ENCODE measurements at regions not wholly inside any gene's neighbourhood (a gene's known extent, or its start where the extent isn't known, plus 50 kb on each side); places are given as distances from the start of the nearest gene placed in this dataset.
"Not testable (repeated sequence)": the region's sequence is repeated elsewhere in the genome, so short reads cannot be mapped to it uniquely, and the experiment has no call there.

DNA sequence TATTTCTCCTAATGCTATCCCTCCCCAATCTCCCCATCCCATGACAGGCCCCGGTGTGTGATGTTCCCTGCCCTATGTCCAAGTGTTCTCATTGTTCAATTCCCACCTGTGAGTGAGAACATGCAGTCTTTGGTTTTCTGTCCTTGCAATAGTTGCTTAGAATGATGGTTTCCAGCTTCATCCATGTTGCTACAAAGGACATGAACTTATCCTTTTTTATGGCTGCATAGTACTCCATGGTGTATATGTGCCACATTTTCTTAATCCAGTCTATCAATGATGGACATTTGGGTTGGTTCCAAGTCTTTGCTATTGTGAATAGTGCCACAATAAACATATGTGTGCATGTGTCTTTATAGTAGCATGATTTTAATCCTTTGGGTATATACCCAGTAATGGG lies 51.3 kb upstream of the RIOK2 start:
- H3K4me2 ChIP-seq; DNase-seq (ENCODE audit: low spot score); H3K79me2 ChIP-seq; H3K4me1 ChIP-seq (ENCODE audit: insufficient read depth); H3K4me3 ChIP-seq; H3K36me3 ChIP-seq (replicated peaks; ENCODE audit: insufficient read depth, low read depth); H4K20me1 ChIP-seq (ENCODE audit: insufficient read depth, poor library complexity, severe bottlenecking); H3K9me2 ChIP-seq (replicated peaks; ENCODE audit: insufficient read depth); H3K9me3 ChIP-seq (ENCODE audit: low read depth); H2AFZ ChIP-seq; H3K27ac ChIP-seq; H3K27me3 ChIP-seq: not testable (repeated sequence)
- 91% methylated on average over 1 of the region's 1 CpG for WGBS (ENCODE audit: low lambda C conversion rate, missing lambda C conversion rate)

DNA sequence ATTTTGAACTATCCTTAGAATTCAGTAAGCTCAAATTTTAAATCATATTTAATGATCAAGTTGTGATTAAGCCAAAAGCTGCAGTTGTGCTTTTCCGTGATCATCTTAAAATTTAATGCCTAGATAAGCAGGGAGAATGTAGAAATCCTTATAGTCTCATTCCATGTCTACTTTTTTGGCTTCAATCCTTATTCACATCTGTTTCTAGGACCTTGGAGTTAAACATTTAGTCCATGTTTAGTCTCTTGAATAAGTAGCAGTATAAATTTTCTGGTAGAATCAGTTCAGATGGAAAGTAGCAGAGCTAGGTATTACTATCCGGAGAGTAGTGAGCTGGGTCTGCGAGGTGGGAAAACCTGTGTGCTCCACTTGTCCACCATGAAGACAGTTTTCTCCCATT lies 59.3 kb upstream of the RIOK2 start:
- H4K20me1 ChIP-seq (ENCODE audit: insufficient read depth, poor library complexity, severe bottlenecking): no peaks in the 10 kb centered on the region
- 70% methylated on average over 3 of the region's 3 CpGs for WGBS (ENCODE audit: low lambda C conversion rate, missing lambda C conversion rate)

DNA sequence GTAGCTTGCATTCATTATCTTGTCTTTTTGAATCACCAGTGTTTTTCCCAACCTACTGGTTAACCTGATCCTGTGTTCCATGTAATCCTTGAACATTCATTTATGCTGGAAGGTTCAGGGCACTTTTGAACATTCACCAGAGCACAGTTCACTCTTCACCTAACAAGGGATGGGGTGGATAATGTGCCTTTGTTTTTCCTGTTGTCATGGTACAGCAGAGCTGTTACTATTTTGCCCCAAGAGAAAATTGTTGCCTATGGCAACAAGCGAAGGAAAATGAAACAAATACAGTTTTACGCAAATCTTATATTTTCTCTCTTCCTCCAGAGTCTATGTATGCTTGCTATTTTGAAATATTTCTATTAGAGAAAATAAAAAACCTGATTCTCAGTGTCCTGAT lies 60.3 kb upstream of the RIOK2 start:
- Histone ChIP-seq H3K27me3 (no peaks in the 10 kb centered on the region), H4K20me1 (ENCODE audit: insufficient read depth, poor library complexity, severe bottlenecking) (no peaks in the 10 kb centered on the region), H2AFZ (no peak overlapping the region), H3K36me3 (replicated peaks; ENCODE audit: insufficient read depth, low read depth) (no peaks in the 10 kb centered on the region), H3K79me2 (no peaks in the 10 kb centered on the region), H3K27ac (no peak overlapping the region), H3K4me2 (no peak overlapping the region), H3K4me1 (ENCODE audit: insufficient read depth) (no peaks in the 10 kb centered on the region), H3K9me2 (replicated peaks; ENCODE audit: insufficient read depth) (no peaks in the 10 kb centered on the region), H3K4me3 (no peak overlapping the region), H3K9me3 (ENCODE audit: low read depth) (no peaks in the 10 kb centered on the region)
- WGBS (ENCODE audit: low lambda C conversion rate, missing lambda C conversion rate): 94% methylated on average over 2 of the region's 2 CpGs
- TF ChIP-seq EZH2 (IDR thresholded peaks at IDR 0.05; ENCODE audit: borderline replicate concordance): no peak
- no peak for TF ChIP-seq EZH2phosphoT487 (IDR thresholded peaks at IDR 0.05; ENCODE audit: low read depth, severe bottlenecking, unreplicated experiment)
- TF ChIP-seq, protein P1, sequence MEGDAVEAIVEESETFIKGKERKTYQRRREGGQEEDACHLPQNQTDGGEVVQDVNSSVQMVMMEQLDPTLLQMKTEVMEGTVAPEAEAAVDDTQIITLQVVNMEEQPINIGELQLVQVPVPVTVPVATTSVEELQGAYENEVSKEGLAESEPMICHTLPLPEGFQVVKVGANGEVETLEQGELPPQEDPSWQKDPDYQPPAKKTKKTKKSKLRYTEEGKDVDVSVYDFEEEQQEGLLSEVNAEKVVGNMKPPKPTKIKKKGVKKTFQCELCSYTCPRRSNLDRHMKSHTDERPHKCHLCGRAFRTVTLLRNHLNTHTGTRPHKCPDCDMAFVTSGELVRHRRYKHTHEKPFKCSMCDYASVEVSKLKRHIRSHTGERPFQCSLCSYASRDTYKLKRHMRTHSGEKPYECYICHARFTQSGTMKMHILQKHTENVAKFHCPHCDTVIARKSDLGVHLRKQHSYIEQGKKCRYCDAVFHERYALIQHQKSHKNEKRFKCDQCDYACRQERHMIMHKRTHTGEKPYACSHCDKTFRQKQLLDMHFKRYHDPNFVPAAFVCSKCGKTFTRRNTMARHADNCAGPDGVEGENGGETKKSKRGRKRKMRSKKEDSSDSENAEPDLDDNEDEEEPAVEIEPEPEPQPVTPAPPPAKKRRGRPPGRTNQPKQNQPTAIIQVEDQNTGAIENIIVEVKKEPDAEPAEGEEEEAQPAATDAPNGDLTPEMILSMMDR (IDR thresholded peaks at IDR 0.05; ENCODE audit: poor library complexity): no peak
- no peak for DNase-seq (ENCODE audit: low spot score)

More for the DNA sequence above, 59.3 kb upstream of the RIOK2 start:
- no peak overlapping the region for H2AFZ ChIP-seq
- no peaks in the 10 kb centered on the region for H3K4me1 ChIP-seq (ENCODE audit: insufficient read depth)
- H3K27ac ChIP-seq: no peak overlapping the region
- DNase-seq (ENCODE audit: low spot score): no peak
- H3K4me2 ChIP-seq: no peak overlapping the region
- H3K79me2 ChIP-seq: no peaks in the 10 kb centered on the region
- no peaks in the 10 kb centered on the region for H3K9me3 ChIP-seq (ENCODE audit: low read depth)
- H3K9me2 ChIP-seq (replicated peaks; ENCODE audit: insufficient read depth): no peaks in the 10 kb centered on the region
- no peaks in the 10 kb centered on the region for H3K27me3 ChIP-seq
- TF ChIP-seq EZH2phosphoT487 (IDR thresholded peaks at IDR 0.05; ENCODE audit: low read depth, severe bottlenecking, unreplicated experiment) (no peak), EZH2 (IDR thresholded peaks at IDR 0.05; ENCODE audit: borderline replicate concordance) (no peak)
- TF ChIP-seq, protein P1 (IDR thresholded peaks at IDR 0.05; ENCODE audit: poor library complexity): no peak
- H3K4me3 ChIP-seq: no peak overlapping the region
- H3K36me3 ChIP-seq (replicated peaks; ENCODE audit: insufficient read depth, low read depth): no peaks in the 10 kb centered on the region

DNA sequence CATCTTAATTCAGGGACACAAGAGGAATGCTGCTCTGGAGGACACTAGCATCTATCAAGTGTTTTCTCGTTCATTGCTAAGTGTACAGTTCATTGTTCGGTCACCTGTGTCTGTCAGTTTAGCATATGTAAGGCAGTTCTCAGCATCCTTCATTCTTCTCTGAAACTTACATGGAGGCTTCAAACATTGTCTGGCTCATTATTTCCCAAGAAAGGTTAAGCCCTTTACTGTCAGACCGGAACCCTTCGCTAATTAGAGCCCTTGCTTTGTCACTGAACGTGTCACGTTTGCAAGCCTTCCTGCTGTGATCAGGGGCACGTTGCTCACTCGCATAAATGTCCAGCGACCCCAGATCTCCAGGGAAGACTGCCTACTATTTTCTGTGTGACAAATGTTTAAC lies 62.3 kb upstream of the RIOK2 start:
- DNase-seq (ENCODE audit: low spot score): no peak
- 86% methylated on average over 9 of the region's 9 CpGs for WGBS (ENCODE audit: low lambda C conversion rate, missing lambda C conversion rate)
- TF ChIP-seq EZH2 (IDR thresholded peaks at IDR 0.05; ENCODE audit: borderline replicate concordance) (no peak), EZH2phosphoT487 (IDR thresholded peaks at IDR 0.05; ENCODE audit: low read depth, severe bottlenecking, unreplicated experiment) (no peak)
- TF ChIP-seq, protein P1 (IDR thresholded peaks at IDR 0.05; ENCODE audit: poor library complexity): no peak
- H3K4me2 ChIP-seq: no peak overlapping the region
- no peak overlapping the region for H3K4me3 ChIP-seq
- no peaks in the 10 kb centered on the region for H3K9me2 ChIP-seq (replicated peaks; ENCODE audit: insufficient read depth)
- H3K4me1 ChIP-seq (ENCODE audit: insufficient read depth): no peaks in the 10 kb centered on the region
- no peaks in the 10 kb centered on the region for H3K36me3 ChIP-seq (replicated peaks; ENCODE audit: insufficient read depth, low read depth)
- H4K20me1 ChIP-seq (ENCODE audit: insufficient read depth, poor library complexity, severe bottlenecking): no peaks in the 10 kb centered on the region
- H3K27me3 ChIP-seq: no peaks in the 10 kb centered on the region
- no peak overlapping the region for H2AFZ ChIP-seq
- H3K27ac ChIP-seq: no peak overlapping the region
- H3K9me3 ChIP-seq (ENCODE audit: low read depth): no peaks in the 10 kb centered on the region
- no peaks in the 10 kb centered on the region for H3K79me2 ChIP-seq
